GM13977 (cell line): ENCODE measurements at regions not wholly inside any gene's neighbourhood (a gene's known extent, or its start where the extent isn't known, plus 50 kb on each side); places are given as distances from the start of the nearest gene placed in this dataset.

Experiments used
- DNase-seq: peaks from one replicate; pipeline ENCODE4 v3.0.0; 2012; ENCODE audit warnings: low spot score
- CTCF ChIP-seq: IDR thresholded peaks from 2 replicates; pipeline ENCODE4 v1.5.1; 2012; ENCODE audit warnings: mild to moderate bottlenecking, control low read depth; ENCODE audit not compliant: insufficient read depth; ENCODE audit errors: extremely low read depth, missing control alignments
- in situ Hi-C: fragments of 300-500 bp; cut with MboI; formaldehyde crosslinking; loops from one replicate; pipeline ENCODE4 v1.12.0; 2022; ENCODE audit warnings: low sequenced_read_pairs, low pct_unique_long_range_greater_than_20kb, mixed read lengths, inconsistent platforms; ENCODE audit not compliant: unreplicated experiment

- in situ Hi-C loops: no loop called here
- no peak for TF ChIP-seq CTCF
- no peak for DNase-seq
Measured at GRCh38 chr12:34294671-34295365, 272.5 kb downstream of the ALG10 start.

- DNase-seq: no peak
- TF ChIP-seq CTCF: no peak
- in situ Hi-C loops: no loop called here
Measured at GRCh38 chr12:34295366-34296142, 273.3 kb downstream of the ALG10 start.

GRCh38 chr12:34296143-34297041 is 274.1 kb downstream of the ALG10 start:
- no peak for TF ChIP-seq CTCF
- in situ Hi-C loops: no loop called here
- no peak for DNase-seq

GRCh38 chr12:34297126-34297789 is 275.0 kb downstream of the ALG10 start:
- DNase-seq: no peak
- no peak for TF ChIP-seq CTCF
- in situ Hi-C loops: no loop called here

- no peak for TF ChIP-seq CTCF
- DNase-seq: no peak
- in situ Hi-C loops: no loop called here
Measured at GRCh38 chr12:34297790-34298164, 275.5 kb downstream of the ALG10 start.

GRCh38 chr12:34298176-34298970 is 276.1 kb downstream of the ALG10 start:
- no peak for DNase-seq
- in situ Hi-C loops: no loop called here
- TF ChIP-seq CTCF: no peak
